Activated T-helper 1 cell treated with anti-CD3 and anti-CD28 coated beads, Interleukin-12 subunit alpha, Interleukin-12 subunit beta, Interleukin-2, Interleukin-4 antibody, amounts not matched to agents 30 ng/mL and 10 ng/mL and 1 ng/mL, durations not matched to agents 14 hours and 24 hours and 36 hours (primary cell): ENCODE measurements at regions not wholly inside any gene's neighbourhood (a gene's known extent, or its start where the extent isn't known, plus 50 kb on each side); places are given as distances from the start of the nearest gene placed in this dataset.
"Not testable (repeated sequence)": the region's sequence is repeated elsewhere in the genome, so short reads cannot be mapped to it uniquely, and the experiment has no call there.

Experiments
- DNase-seq: peaks from one replicate; pipeline ENCODE4 v3.0.0; 2021; ENCODE audit warnings: low spot score
- H3K27ac Mint-ChIP-seq: one replicate; pipeline ENCODE4 v1.8.0; 2021; ENCODE audit warnings: mild to moderate bottlenecking, mixed read lengths
- H3K27me3 Mint-ChIP-seq: one replicate; pipeline ENCODE4 v1.8.0; 2022; ENCODE audit warnings: mild to moderate bottlenecking, moderate library complexity, mixed read lengths; ENCODE audit not compliant: insufficient read depth
- H3K36me3 Mint-ChIP-seq: one replicate; pipeline ENCODE4 v1.8.0; 2021; ENCODE audit warnings: low read depth, mixed read lengths
- H3K4me1 Mint-ChIP-seq: one replicate; pipeline ENCODE4 v1.8.0; 2021; ENCODE audit warnings: low read depth, mixed read lengths
- H3K4me3 Mint-ChIP-seq: one replicate; pipeline ENCODE4 v1.8.0; 2021; ENCODE audit warnings: mild to moderate bottlenecking, moderate library complexity, mixed read lengths
- H3K9me3 Mint-ChIP-seq: one replicate; pipeline ENCODE4 v1.8.0; 2021; ENCODE audit warnings: mixed read lengths
- intact Hi-C: fragments of 100-400 bp; cut with micrococcal nuclease; formaldehyde crosslinking; loops from one replicate; pipeline ENCODE4 v1.15.1; 2024

- intact Hi-C loops = no loop called here
- no peak for DNase-seq
- Mint-ChIP-seq H3K36me3 (no peaks in the 10 kb centered on the region), H3K4me1 (no peaks in the 10 kb centered on the region), H3K27ac (no peak overlapping the region), H3K9me3 (peaks cover 4% of the 10 kb centered on the region), H3K4me3 (no peak overlapping the region), H3K27me3 (no peaks in the 10 kb centered on the region)
These were observed 228.3 kb downstream of the MFSD1 start for GRCh38 chr3:159030138-159030670.

- Mint-ChIP-seq H3K27me3 (no peaks in the 10 kb centered on the region), H3K4me3 (no peak overlapping the region), H3K9me3 (peaks cover 4% of the 10 kb centered on the region), H3K4me1 (no peaks in the 10 kb centered on the region), H3K27ac (no peak overlapping the region), H3K36me3 (no peaks in the 10 kb centered on the region)
- intact Hi-C loops = no loop called here
- no peak for DNase-seq
These were observed 229.2 kb downstream of the MFSD1 start for GRCh38 chr3:159030886-159031679.

GRCh38 chr3:159032311-159032710, 230.5 kb downstream of the MFSD1 start:
- no peak for DNase-seq
- H3K27ac Mint-ChIP-seq = no peak overlapping the region
- peaks cover 4% of the 10 kb centered on the region for H3K9me3 Mint-ChIP-seq
- H3K4me1 Mint-ChIP-seq = no peaks in the 10 kb centered on the region
- H3K27me3 Mint-ChIP-seq = peaks cover 1% of the 10 kb centered on the region
- intact Hi-C loops = no loop called here
- H3K4me3 Mint-ChIP-seq = no peak overlapping the region
- no peaks in the 10 kb centered on the region for H3K36me3 Mint-ChIP-seq

- Mint-ChIP-seq H3K36me3 (no peaks in the 10 kb centered on the region), H3K4me1 (no peaks in the 10 kb centered on the region), H3K27me3 (peaks cover 2% of the 10 kb centered on the region), H3K9me3 (peaks cover 3% of the 10 kb centered on the region), H3K4me3 (no peak overlapping the region), H3K27ac (no peak overlapping the region)
- no peak for DNase-seq
- intact Hi-C loops = no loop called here
These were observed 236.6 kb downstream of the MFSD1 start for GRCh38 chr3:159038405-159038804.

- Mint-ChIP-seq H3K36me3 (no peaks in the 10 kb centered on the region), H3K27me3 (peaks cover 2% of the 10 kb centered on the region), H3K4me1 (no peaks in the 10 kb centered on the region), H3K4me3 (no peak overlapping the region), H3K9me3 (no peaks in the 10 kb centered on the region), H3K27ac (no peak overlapping the region)
- no peak for DNase-seq
- intact Hi-C loops = no loop called here
These were observed 237.4 kb downstream of the MFSD1 start for GRCh38 chr3:159039286-159039685.

- no peak for DNase-seq
- Mint-ChIP-seq H3K9me3 (no peaks in the 10 kb centered on the region), H3K36me3 (no peaks in the 10 kb centered on the region), H3K4me3 (no peak overlapping the region), H3K27ac (no peak overlapping the region), H3K27me3 (no peaks in the 10 kb centered on the region), H3K4me1 (no peaks in the 10 kb centered on the region)
- intact Hi-C loops = no loop called here
These were observed 243.5 kb downstream of the MFSD1 start for GRCh38 chr3:159045279-159045885.

GRCh38 chr3:159047361-159047760, 245.5 kb downstream of the MFSD1 start:
- Mint-ChIP-seq H3K27me3 (no peaks in the 10 kb centered on the region), H3K4me3 (no peak overlapping the region), H3K27ac (no peak overlapping the region), H3K4me1 (no peaks in the 10 kb centered on the region), H3K36me3 (no peaks in the 10 kb centered on the region), H3K9me3 (no peaks in the 10 kb centered on the region)
- intact Hi-C loops = no loop called here
- DNase-seq = no peak

GRCh38 chr3:159052494-159052893, 250.6 kb downstream of the MFSD1 start:
- H3K4me3 Mint-ChIP-seq, H3K27me3 Mint-ChIP-seq, DNase-seq, intact Hi-C loops, H3K4me1 Mint-ChIP-seq, H3K9me3 Mint-ChIP-seq, H3K36me3 Mint-ChIP-seq, H3K27ac Mint-ChIP-seq: not testable (repeated sequence)

- Mint-ChIP-seq H3K27me3 (no peaks in the 10 kb centered on the region), H3K9me3 (no peaks in the 10 kb centered on the region), H3K4me3 (no peak overlapping the region), H3K36me3 (no peaks in the 10 kb centered on the region), H3K4me1 (no peaks in the 10 kb centered on the region), H3K27ac (no peak overlapping the region)
- DNase-seq = no peak
- intact Hi-C loops = no loop called here
These were observed 255.8 kb downstream of the MFSD1 start for GRCh38 chr3:159057621-159058020.

GRCh38 chr3:159058859-159059258, 257.0 kb downstream of the MFSD1 start:
- no peak overlapping the region for H3K4me3 Mint-ChIP-seq

GRCh38 chr3:159059395-159059794, 257.5 kb downstream of the MFSD1 start:
- no peak for DNase-seq
- H3K36me3 Mint-ChIP-seq = no peaks in the 10 kb centered on the region
- H3K4me1 Mint-ChIP-seq = no peaks in the 10 kb centered on the region
- H3K27ac Mint-ChIP-seq = no peak overlapping the region
- intact Hi-C loops = no loop called here
- H3K9me3 Mint-ChIP-seq = no peaks in the 10 kb centered on the region
- H3K4me3 Mint-ChIP-seq = no peak overlapping the region
- no peaks in the 10 kb centered on the region for H3K27me3 Mint-ChIP-seq

More at GRCh38 chr3:159058859-159059258, 257.0 kb downstream of the MFSD1 start:
- no peak for DNase-seq
- Mint-ChIP-seq H3K9me3 (no peaks in the 10 kb centered on the region), H3K27ac (no peak overlapping the region), H3K36me3 (no peaks in the 10 kb centered on the region), H3K4me1 (no peaks in the 10 kb centered on the region), H3K27me3 (no peaks in the 10 kb centered on the region)
- intact Hi-C loops = no loop called here

- Mint-ChIP-seq H3K27ac (no peak overlapping the region), H3K9me3 (no peaks in the 10 kb centered on the region), H3K4me1 (no peaks in the 10 kb centered on the region), H3K27me3 (no peaks in the 10 kb centered on the region), H3K4me3 (no peak overlapping the region), H3K36me3 (no peaks in the 10 kb centered on the region)
- intact Hi-C loops = no loop called here
- no peak for DNase-seq
These were observed 261.0 kb downstream of the MFSD1 start for GRCh38 chr3:159062734-159063410.

- intact Hi-C loops = no loop called here
- H3K4me1 Mint-ChIP-seq = no peaks in the 10 kb centered on the region
- H3K9me3 Mint-ChIP-seq = no peaks in the 10 kb centered on the region
These were observed 267.2 kb downstream of the MFSD1 start, which contains the start of gene IQCJ for GRCh38 chr3:159069091-159069490. TSS of gene IQCJ (plus strand) at chr3:159069319.

More at GRCh38 chr3:159069091-159069490, 267.2 kb downstream of the MFSD1 start, which contains the start of gene IQCJ:
- no peaks in the 10 kb centered on the region for H3K36me3 Mint-ChIP-seq
- DNase-seq = no peak
- H3K4me3 Mint-ChIP-seq = no peak within 1 kb of the TSS
- H3K27me3 Mint-ChIP-seq = no peaks in the 10 kb centered on the region
- no peak within 1 kb of the TSS for H3K27ac Mint-ChIP-seq
